C4-2B (cell line): ENCODE measurements at regions not wholly inside any gene's neighbourhood (a gene's known extent, or its start where the extent isn't known, plus 50 kb on each side); places are given as distances from the start of the nearest gene placed in this dataset.

Experiments used
- ZFX ChIP-seq: fragments of 450-650 bp; IDR thresholded peaks from 2 replicates; pipeline ENCODE4 v1.6.1; 2017
- TF ChIP-seq, protein P1 (sequence below): fragments of 450-650 bp; conservative IDR thresholded peaks from 2 replicates; pipeline ENCODE4 v1.5.1; 2017; ENCODE audit warnings: mild to moderate bottlenecking

GRCh38 chr3:159139326-159139725 is 337.5 kb downstream of the MFSD1 start:
- TF ChIP-seq, protein P1, sequence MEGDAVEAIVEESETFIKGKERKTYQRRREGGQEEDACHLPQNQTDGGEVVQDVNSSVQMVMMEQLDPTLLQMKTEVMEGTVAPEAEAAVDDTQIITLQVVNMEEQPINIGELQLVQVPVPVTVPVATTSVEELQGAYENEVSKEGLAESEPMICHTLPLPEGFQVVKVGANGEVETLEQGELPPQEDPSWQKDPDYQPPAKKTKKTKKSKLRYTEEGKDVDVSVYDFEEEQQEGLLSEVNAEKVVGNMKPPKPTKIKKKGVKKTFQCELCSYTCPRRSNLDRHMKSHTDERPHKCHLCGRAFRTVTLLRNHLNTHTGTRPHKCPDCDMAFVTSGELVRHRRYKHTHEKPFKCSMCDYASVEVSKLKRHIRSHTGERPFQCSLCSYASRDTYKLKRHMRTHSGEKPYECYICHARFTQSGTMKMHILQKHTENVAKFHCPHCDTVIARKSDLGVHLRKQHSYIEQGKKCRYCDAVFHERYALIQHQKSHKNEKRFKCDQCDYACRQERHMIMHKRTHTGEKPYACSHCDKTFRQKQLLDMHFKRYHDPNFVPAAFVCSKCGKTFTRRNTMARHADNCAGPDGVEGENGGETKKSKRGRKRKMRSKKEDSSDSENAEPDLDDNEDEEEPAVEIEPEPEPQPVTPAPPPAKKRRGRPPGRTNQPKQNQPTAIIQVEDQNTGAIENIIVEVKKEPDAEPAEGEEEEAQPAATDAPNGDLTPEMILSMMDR: no peak
- TF ChIP-seq ZFX: no peak
